Hepatocyte (in vitro differentiated cells): ENCODE measurements at regions not wholly inside any gene's neighbourhood (a gene's known extent, or its start where the extent isn't known, plus 50 kb on each side); places are given as distances from the start of the nearest gene placed in this dataset.
A peak's percentile ranks its signal among the peaks of the same experiment; 100 is the strongest.

Experiments
- EZH2 ChIP-seq: fragments of 200-600 bp; sonication (generic); IDR thresholded peaks from 2 replicates; pipeline ENCODE4 v1.6.1; 2016; ENCODE audit warnings: antibody characterized with exemption, mild to moderate bottlenecking, borderline replicate concordance
- EZH2phosphoT487 ChIP-seq: fragments of 200-600 bp; sonication (generic); IDR thresholded peaks from one replicate; pipeline ENCODE4 v1.6.1; 2018; ENCODE audit warnings: antibody characterized with exemption, mild to moderate bottlenecking, low read depth, moderate library complexity; ENCODE audit not compliant: unreplicated experiment, severe bottlenecking
- TF ChIP-seq, protein P1 (sequence below): fragments of 200-600 bp; sonication (generic); IDR thresholded peaks from 2 replicates; pipeline ENCODE4 v1.5.1; 2016; ENCODE audit warnings: antibody characterized with exemption, mild to moderate bottlenecking; ENCODE audit not compliant: poor library complexity

DNA sequence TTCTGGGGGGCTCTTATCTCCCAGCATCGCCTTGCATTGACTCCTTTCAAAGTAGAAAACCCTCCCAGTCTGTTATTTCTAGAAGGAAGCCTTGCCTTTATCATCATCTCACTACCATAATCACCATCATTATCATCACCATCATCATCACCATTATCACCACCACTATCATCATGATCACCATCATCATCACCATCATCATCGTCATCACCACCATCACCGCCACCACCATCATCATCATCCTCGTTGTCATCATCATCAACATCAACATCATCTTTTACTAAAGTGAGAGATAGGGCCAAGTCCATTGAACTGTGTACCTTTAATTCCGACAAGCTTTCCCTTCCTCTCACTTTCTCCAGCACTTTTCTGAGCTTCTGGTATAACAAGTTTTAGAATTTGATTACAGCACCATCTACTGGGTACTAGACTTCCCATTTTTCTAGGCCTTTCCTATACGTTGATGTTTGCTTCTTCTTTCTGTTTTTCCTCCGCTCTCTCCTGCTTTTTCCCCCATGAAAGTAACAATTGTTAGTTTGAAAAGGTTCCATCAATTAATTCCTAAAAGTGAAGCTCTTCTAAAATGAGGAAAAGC is 226.4 kb downstream of the BUB3 start:
- TF ChIP-seq, protein P1, sequence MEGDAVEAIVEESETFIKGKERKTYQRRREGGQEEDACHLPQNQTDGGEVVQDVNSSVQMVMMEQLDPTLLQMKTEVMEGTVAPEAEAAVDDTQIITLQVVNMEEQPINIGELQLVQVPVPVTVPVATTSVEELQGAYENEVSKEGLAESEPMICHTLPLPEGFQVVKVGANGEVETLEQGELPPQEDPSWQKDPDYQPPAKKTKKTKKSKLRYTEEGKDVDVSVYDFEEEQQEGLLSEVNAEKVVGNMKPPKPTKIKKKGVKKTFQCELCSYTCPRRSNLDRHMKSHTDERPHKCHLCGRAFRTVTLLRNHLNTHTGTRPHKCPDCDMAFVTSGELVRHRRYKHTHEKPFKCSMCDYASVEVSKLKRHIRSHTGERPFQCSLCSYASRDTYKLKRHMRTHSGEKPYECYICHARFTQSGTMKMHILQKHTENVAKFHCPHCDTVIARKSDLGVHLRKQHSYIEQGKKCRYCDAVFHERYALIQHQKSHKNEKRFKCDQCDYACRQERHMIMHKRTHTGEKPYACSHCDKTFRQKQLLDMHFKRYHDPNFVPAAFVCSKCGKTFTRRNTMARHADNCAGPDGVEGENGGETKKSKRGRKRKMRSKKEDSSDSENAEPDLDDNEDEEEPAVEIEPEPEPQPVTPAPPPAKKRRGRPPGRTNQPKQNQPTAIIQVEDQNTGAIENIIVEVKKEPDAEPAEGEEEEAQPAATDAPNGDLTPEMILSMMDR, result peak; percentile 58
- TF ChIP-seq EZH2 (no peak), EZH2phosphoT487 (no peak)
